ENCODE measurements at regions not wholly inside any gene's neighbourhood (a gene's known extent, or its start where the extent isn't known, plus 50 kb on each side); places are given as distances from the start of the nearest gene placed in this dataset.
"Not testable (repeated sequence)": the region's sequence is repeated elsewhere in the genome, so short reads cannot be mapped to it uniquely, and the experiment has no call there.

DNA sequence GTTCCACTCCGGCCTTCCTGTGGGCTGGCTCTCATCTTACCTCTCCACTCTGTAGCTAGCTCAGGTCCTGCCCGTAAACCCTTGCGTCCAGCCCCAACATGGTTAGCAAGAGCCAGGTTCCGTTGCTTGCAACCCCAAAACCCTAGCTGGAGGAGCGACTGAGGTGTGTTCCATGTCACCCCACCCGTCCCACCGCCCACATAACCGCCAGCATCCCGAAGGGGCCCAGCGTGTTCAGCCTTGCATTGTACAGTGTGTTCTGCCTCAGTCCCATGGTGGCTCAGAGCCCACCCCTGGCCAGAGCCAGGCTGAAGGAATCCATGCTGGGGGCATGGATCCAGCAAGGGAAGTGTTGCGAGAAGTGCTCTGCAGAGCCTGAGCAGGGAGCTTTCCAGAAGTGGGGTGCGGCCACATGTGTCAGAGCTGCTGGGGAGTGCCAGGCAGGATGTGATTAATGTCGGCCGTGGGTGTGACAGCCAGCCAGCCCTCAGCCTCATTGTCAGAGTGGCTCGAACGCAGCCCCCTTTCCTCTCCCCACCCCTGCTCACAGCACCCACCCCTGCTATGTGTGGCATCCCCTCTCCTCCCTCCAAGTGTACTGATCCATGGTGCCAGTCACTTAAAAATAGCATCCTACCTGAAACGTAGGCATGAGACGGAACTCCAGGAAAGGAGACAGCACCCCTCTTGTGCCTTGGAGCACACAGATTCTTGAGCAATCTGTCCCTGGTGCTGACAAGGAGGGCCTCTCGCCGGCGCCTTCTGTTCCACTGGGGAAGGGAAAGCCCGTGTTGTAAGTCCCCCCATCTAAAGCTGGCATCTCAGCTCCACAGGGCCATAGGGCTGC is 158.9 kb downstream of the OR4M2 start:
- not testable (repeated sequence) for ATAC-seq; DNase-seq (ENCODE audit: low spot score)

DNA sequence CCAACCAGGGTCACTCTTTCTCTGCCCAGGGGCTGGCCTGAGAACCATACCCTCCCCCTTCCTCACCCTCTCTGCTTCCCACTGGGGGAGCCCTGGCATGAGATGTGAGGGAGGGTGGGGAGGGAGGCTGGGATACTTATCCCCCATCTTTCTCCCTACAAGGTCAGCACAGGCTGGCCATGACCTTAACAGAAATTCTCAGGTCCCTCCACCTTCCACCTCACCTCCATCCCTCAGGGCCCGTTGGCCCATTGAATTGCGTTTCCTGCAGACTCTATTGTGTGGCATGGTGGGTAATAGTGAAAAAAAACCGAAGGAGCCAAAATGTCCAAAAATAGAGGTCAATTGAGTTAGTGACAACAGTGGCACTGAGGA is 159.5 kb downstream of the OR4M2 start:
- DNase-seq (ENCODE audit: low spot score) (no peak), ATAC-seq (no peak)

DNA sequence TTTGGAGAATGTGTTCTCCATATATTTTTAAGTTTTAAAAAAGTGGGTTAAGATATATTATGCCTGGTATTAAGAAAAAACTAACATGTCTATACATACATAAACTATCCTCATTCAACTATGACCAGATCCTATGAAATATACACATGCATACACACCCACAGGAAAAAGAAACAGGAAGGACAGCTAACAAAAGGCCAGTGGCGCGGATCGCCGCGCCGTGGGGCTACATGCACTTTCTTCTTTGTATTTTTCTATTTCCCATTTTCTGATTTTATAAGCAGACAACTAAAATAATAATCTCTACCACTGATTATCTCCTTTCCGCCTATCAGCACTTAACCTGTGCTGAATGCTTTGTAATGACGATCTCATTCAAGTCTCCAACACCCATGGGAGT is 160.1 kb downstream of the OR4M2 start:
- ATAC-seq: no peak
- DNase-seq (ENCODE audit: low spot score): no peak

DNA sequence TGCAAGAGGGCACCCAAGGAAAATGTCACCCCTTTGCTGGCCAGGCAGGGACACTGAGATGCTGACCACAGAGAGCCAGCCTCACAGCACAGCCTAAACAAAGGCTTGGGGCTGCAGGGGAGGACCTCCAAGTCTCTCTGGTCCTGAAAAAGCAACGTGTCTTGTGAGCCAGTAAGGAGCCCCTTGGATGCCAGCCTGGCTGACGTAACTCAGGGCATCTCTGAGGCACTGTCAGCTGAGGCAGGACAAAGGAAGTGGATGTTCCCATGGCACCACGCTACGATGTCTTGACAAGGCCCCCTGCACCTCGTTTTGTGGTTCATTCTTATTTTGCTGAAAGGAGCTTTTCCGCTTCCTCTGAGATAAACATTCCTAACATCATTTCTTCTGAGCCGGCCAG is 160.7 kb downstream of the OR4M2 start:
- DNase-seq (ENCODE audit: low spot score) (no peak), ATAC-seq (no peak)

DNA sequence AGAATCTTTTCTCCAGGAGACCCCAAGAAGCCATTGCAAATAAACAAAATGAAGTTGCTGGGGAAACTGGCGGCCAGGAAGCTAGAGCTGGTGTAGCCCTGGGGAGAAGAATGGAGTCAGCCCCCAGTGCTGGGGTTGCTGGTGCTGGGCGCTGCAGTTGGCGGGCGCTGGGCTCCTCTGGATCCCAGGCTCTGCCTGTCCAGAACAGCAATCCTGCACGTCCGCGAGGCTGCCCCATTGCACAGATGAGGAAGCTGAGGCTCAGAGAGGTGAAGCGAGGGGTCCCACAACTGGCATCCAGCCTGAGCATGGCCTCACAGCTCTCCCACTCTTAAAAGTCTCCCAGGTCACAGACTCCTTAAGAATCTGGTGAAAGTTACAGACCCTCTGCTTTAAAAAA is 161.1 kb downstream of the OR4M2 start:
- no peak for ATAC-seq
- DNase-seq (ENCODE audit: low spot score): no peak

DNA sequence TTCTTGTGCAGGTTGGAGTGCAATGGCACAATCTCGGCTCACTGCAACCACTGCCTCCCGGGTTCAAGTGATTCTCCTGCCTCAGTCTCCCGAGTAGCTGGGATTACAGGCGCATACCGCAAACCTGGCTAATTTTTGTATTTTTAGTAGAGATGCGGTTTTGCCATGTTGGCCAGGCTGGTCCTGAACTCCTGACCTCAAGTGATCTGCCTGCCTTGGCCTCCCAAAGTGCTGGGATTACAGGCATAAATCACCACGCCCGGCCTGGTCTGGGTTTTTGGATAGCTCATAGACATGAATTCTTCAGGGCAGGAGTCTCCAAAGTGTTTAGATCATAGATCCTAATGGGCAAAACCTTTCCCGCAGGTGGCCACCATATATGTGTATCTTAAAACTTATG is 162.0 kb downstream of the OR4M2 start:
- not testable (repeated sequence) for DNase-seq (ENCODE audit: low spot score); ATAC-seq

DNA sequence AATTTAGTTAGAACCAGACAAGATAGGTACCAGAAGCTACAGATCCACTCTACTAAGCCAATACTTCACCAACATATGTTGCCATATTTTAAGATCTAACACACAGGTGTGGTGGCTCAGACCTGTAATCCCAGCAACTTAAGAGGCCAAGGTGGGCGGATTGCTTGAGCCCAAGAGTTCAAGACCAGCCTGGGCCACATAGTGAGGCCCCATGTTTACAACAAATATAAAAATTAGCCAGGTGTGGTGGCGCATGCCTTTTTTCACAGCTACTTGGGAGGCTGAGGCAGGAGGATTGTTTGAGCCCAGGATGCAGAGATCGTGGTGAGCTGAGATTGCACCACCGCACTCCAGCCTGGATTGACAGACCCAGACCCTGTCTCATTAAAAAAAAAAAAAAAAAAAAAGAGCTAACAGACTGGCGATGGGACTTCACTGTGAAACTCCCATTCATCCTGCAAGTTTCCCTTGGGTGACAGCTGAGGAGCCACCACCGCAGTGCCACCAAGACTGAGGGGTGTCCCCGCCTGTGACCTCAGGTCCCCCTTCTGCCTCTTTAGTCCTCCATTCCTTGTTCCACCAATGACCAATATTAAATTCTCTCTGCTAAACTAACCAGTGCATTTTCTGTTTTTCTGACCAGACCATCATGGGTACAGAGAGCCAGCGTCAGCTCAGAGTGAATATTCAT is 163.3 kb downstream of the OR4M2 start:
- DNase-seq (ENCODE audit: low spot score): no peak
- ATAC-seq: no peak

DNA sequence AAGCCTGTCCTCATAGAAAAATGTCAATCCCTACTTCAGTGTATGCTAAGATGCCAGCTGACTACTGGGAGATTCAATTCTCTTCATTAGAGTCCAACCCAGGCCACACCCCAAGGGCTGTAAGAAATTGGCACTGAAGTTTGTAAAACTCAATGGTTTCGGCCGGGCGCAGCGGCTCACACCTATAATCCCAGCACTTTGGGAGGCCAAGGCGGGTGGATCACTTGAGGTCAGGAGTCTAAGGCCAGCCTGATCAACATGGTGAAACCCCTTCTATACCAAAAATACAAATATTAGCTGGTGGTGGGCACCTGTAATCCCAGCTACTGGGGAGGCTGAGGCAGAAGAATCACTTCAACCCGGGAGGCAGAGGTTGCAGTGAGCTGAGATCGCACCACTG is 169.2 kb downstream of the OR4M2 start:
- DNase-seq (ENCODE audit: low spot score); ATAC-seq: not testable (repeated sequence)

DNA sequence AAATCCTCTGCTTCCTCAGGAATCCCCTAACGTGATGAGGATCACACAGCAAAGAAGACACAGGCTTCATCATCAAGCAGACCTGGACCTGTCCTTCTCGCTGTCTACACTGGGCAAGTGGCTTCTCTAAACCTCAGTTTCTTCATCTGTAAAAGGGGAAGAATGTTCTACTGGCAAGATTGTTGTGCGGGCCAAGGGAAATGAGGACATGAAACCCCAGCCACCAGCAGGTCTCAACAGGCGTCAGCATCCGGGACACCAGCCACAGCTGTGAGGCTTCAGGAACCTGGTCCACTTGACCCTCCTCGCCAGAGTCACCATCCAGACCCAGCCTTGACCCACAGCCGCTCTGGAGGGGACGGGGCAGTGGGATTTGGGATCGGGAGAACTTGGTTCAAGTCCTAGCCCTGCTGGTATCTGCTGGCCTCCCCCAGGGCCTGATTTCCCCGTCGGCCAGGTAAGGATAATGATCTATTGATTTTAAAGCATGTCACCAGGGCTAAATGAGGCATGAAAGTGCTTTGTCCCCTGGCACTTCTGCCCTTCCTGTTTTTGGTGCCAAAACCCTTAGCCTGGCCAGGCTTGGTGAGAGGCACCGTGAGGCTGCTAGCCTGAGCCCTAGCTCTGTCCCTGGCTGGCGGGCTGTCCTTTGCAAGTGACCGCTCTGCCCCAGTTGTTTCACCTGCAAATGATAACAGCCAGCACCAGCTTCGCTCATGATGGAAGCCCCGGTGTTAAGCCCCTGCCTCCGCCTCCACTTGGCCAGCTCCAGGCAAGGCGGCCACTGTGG is 170.4 kb downstream of the OR4M2 start:
- DNase-seq (ENCODE audit: low spot score): peak; percentile 98
- peak; percentile 72 for ATAC-seq

DNA sequence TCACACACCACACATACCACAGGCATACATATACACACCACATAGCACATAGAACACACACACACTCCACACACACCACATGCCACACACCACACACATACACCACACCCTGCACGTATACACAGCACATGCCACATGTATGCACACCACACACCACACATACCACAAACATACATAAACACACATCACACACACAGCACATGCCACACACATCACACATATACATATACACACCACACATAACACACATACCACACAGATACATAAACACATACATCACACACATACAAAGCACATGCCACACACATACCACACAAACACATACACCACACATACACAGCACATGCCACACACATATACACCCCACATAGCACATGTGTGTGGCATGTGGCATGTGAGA is 171.1 kb downstream of the OR4M2 start:
- DNase-seq (ENCODE audit: low spot score): no peak
- peak; percentile 0 for ATAC-seq

DNA sequence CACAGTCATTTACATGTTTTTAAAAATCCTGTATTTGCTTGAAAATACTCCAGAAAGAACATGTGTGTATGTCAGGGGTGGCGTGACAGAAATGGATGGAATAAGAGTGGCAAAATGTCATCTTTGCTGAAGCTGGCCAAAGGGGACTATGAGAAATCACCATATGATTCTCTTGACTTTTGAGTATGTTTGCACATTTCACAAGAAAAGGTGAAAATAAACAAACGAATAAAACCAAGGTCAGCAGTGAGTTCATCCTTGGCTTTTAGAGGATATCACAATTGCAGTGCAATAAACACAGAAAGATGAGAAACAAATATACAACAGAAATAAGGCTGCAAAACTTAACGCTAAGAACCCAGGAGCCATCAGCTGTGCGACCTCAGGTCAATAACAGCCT is 171.7 kb downstream of the OR4M2 start:
- peak; percentile 9 for ATAC-seq
- not testable (repeated sequence) for DNase-seq (ENCODE audit: low spot score)

DNA sequence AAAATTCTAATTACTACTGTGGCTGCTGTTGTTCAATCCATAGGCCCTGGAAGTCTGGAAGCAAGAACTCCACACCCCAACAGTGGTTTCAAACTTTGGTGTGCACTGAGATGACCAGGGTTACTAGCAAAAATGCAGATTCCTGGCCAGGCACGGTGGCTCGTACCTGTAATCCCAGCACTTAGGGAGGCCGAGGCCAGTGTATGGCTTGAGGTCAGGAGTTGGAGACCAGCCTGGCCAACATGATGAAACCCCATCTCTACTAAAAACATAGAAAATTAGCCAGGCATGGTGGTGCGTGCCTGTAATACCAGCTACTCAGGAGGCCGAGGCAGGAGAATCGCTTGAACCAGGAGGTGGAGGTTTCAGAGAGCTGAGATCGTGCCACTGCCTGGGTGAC is 172.2 kb downstream of the OR4M2 start:
- peak; percentile 3 for ATAC-seq

DNA sequence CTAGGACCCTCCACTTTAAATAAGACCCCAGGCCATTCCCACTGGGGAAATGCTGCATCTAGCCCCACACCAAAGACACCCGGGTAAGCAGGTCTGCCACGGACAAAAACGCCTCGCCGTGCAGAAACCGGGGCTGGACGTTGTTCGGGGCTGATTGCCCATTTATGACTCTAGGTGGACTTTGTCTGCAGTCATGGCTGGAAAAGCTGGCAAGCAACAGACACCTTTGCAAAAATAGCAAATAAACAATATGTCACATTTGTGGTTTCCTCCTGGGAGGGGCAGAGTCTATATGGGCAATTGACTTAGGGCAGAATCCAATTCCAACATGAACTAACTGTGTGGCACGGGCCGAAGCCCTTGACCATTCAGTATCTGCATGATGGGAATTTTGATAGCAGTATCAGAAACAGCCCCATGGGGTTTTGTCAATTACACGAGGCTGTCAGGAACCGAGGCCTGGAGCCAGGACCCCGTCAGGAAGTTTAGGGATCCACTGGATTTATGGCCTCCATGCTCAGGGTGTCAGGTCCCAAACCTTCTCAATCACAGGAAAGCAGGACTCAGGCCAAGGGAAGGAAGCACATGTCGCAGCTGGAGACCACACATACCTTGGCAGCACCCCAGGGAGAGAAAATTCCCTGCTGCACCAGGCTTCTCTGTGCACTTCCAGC is 172.8 kb downstream of the OR4M2 start:
- ATAC-seq: peak; percentile 61
- DNase-seq (ENCODE audit: low spot score): peak; percentile 93

More for the DNA sequence above, 172.2 kb downstream of the OR4M2 start:
- DNase-seq (ENCODE audit: low spot score): not testable (repeated sequence)

DNA sequence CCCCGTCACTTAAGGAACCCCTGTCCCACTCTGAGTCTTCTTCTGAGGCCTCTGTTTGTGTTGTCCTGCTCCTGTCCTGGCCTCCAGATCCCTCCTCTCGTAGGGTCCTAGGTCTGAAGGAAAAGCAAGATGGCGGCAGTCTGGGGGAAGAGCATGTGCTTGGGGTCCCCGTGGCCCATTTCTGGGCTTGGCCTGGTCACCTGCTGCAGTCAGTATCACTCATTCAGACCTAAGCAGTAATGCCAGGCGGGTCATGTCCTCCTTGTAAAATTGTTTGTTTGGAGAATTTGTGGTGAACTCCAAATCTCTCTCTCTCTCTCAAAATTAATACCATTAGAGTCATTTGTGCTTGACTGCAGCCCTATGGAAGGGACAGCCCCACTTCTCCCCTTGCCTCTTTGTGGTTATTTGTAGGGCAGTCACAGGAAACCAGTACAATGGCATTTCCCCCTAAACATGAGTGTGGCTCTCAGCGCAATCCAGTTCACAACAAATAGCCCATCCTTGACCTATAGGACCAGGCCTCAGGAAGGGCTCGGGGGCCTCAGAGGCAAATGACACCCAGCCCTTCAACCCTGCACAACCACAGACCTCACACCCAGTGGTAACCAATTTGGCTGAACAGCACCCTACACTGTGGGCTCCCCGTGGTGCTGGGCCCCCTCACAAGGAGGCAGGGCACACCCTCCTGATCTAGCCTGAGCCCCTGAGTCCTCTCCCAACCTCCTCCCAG is 173.5 kb downstream of the OR4M2 start:
- ATAC-seq: no peak

DNA sequence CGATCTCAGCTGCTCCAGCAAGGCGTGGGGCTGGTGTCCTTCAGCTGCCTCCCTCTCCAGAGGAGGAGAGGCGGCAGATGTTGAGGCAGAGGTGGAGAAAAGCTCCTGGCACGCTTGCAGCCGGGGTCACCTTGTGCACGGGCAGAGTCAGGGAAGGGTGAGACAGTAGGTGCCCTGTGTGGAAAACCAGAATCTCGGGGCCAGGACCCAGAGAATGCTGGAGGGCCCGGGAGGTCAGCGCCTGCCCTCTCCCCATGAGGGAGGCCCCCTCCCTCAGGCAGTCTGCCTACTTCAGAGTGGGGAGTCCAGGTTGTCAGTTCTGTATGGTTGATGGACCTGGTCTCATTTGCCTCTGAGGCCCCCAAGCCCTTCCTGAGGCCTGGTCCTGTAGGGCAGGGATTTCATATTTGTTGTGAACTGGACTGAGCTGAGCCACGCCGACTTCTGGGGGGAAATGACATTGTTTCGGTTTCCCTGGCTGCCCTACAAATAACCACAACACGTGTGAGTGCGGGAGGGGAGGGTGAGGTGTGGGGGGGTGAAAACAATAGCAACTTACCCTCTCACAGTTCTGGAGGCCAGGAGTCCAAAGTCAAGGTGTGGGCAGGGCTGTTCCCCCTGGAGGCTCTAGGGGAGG is 174.2 kb downstream of the OR4M2 start:
- not testable (repeated sequence) for DNase-seq (ENCODE audit: low spot score); ATAC-seq

More for the DNA sequence above, 173.5 kb downstream of the OR4M2 start:
- DNase-seq (ENCODE audit: low spot score): no peak

DNA sequence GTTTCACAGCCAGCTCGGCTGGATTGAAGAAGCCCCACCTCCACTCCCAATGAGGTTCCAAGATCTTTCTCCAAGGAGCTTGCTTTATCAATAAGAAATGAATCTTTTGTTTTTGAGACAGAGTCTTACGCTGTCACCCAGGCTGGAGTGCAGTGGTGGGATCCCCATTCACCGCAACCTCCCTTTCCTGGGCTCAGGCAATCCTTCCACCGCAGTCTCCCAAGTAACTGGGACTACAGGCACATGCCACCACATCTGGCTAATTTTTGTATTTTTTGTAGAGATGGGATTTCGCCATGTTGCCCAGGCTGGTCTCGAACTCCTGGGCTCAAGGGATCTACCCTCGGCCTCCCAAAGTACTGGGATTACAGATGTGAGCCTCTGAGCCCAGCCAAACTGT is 175.3 kb downstream of the OR4M2 start:
- ATAC-seq; DNase-seq (ENCODE audit: low spot score): not testable (repeated sequence)

DNA sequence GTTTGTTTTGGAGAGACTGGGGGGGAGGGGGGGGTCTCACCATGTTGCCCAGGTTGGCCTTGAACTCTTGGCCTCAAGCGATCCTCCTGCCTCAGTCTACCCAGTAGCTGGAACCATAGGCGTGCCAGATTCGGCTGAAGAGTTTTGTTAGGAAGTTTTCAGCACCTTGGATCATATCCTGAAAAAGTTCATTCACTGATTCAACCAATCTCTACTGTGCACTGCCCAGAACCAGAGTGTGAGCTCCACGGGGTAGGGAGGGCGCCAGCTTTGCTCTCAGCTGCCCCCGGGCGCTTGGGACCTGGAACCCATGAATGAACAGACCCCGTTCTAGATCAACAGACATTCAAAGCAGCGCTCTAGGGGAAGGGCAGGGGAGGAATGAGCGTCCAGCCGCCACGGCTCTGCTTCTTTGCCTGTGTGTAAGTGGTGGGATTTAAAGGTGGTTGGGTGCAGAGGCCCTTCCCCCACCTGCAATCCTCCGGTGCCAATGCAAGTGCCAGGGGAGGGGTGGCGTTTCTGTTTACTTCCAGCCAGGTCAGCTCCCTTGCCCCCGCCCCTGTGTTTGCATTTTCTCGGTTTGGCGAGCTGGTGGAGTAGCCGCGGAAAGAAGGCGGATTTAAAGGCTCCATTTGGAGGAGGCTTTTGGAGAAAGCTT is 176.2 kb downstream of the OR4M2 start:
- DNase-seq (ENCODE audit: low spot score): peak; percentile 95

DNA sequence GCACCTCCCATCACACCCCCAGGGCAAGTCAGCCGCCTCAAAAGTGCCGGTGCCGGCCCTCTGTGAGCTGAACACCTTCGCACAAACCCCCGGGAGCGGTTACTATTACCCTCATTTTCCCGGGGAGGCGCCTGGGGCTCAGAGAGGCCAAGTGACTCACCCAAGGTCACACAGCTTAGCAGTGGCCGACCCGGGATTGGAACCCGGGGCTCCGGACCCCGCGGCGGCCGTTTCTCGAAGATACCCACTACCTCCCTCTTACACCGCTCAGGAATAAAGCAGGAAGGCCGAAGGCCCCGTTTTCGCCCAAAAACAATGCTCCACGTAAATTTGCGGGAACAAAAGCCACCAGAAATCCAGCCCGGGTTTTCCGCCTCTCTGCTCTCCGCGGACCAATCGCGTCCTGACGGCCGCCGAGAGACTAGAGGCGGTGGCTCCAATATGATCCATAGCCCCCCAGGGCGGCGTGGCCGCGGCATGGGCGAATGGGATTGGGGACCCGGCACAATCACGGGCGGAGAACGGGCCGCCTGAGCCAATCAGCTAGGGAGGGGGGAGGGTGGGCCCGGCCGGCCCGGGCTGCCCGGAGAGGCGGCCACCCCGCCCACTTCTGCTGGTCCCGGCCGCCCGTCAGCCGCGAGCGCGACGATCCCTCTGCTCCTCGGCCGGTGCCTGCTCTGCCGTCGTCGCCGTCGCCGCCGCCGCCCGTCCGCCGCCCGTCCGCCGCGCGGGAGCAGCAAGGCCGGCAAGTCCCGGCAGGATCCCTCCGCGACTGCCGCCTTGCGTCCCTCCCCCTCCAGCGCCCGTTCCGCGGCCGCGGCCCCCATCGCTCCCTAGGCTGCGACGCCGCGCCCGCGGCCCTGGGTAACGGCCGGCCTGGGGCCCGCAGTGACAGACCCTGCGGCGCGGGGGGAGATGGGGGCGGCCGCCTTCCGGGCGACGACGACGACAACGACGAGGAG is 177.0 kb downstream of the OR4M2 start:
- no peak for ATAC-seq
- peak; percentile 75 for DNase-seq (ENCODE audit: low spot score)

More for the DNA sequence above, 176.2 kb downstream of the OR4M2 start:
- peak; percentile 65 for ATAC-seq

All from left lobe of liver (tissue), 2 donors.